Loucy (cell line): ENCODE measurements at regions not wholly inside any gene's neighbourhood (a gene's known extent, or its start where the extent isn't known, plus 50 kb on each side); places are given as distances from the start of the nearest gene placed in this dataset.

ENCODE experiments used
- CTCF ChIP-seq: fragments of 200-600 bp; sonication (generic); conservative IDR thresholded peaks from 2 replicates; pipeline ENCODE4 v1.5.1; 2014; ENCODE audit warnings: mild to moderate bottlenecking, antibody characterized with exemption, low read length
- EZH2phosphoT487 ChIP-seq: fragments of 200-600 bp; IDR thresholded peaks from 2 replicates; pipeline ENCODE4 v1.6.1; 2018; ENCODE audit warnings: antibody characterized with exemption, mild to moderate bottlenecking, moderate library complexity, borderline replicate concordance

GRCh38 chr15:39188930-39189329 lies 391.9 kb upstream of the THBS1 start:
- TF ChIP-seq EZH2phosphoT487 (no peak), CTCF (no peak)
